ENCODE measurements at regions not wholly inside any gene's neighbourhood (a gene's known extent, or its start where the extent isn't known, plus 50 kb on each side); places are given as distances from the start of the nearest gene placed in this dataset.

DNA sequence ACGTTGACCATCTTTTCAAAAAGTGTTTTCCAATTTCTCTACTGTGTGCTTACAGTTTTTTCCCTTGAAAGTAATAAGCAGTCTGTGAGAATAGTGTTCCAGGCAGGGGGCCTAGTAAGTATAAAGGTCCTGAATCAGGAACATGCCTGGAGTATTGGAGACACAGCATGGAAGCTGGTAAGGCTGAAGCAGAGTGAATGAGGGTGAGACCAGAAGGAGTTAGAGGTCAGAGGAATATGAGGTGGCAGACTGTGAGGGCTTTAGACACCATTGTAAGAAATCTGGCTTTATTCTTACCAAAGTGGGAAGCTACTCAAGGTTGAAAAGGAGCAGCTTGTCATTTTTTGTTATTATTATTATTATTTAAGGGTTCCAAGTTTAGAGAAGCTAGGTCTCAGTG, 107.4 kb downstream of the CT47B1 start:
- FAIRE-seq: peak; percentile 35
- no peaks in the 10 kb centered on the region for H3K9me1 ChIP-seq (replicated peaks; ENCODE audit: control insufficient read depth, extremely low read depth, insufficient read depth, low read length)
- CTCF ChIA-PET: interaction anchor here (1.1 kb wide), 1 partner anchor 272 kb away, joined by 3 read pairs; no protein-coding TSS in a partner anchor

GRCh38 chrX:120763269-120763668, 112.4 kb downstream of the CT47B1 start:
- BruUV-seq (replicated peaks): no TSS peak
- peaks cover 4% of the 10 kb centered on the region for H3K4me1 ChIP-seq (ENCODE audit: control insufficient read depth, extremely low read depth, insufficient read depth, low read length)
- no peaks in the 10 kb centered on the region for H3K36me3 ChIP-seq (ENCODE audit: control insufficient read depth in 2 of 2, extremely low read depth in 1 of 2, insufficient read depth in 2 of 2, low read length in 2 of 2)
- intact Hi-C loops (cut with micrococcal nuclease) (no loop called here), dilution Hi-C loops (cut with MboI; ENCODE audit: extremely low pct_ligation_motif_present, low sequenced_read_pairs) (no loop called here)
- no peaks in the 10 kb centered on the region for H4K20me1 ChIP-seq (replicated peaks; ENCODE audit: control insufficient read depth, extremely low read depth, insufficient read depth, low read length)
- TF ChIP-seq FOS (IDR thresholded peaks at IDR 0.05; ENCODE audit: borderline replicate concordance, insufficient read depth, low read length): no peak
- TF ChIP-seq POLR2A (IDR thresholded peaks at IDR 0.05; ENCODE audit: low read depth, low read length): no peak
- no peak for TF ChIP-seq POLR2AphosphoS5 (IDR thresholded peaks at IDR 0.05; ENCODE audit: insufficient read depth, low read depth, low read length)
- no peak for TF ChIP-seq GATA2 (IDR thresholded peaks at IDR 0.05; ENCODE audit: insufficient read depth, insufficient read length, low read depth, low read length)
- TF ChIP-seq EZH2 (IDR thresholded peaks at IDR 0.05; ENCODE audit: borderline replicate concordance, low read depth, low read length, severe bottlenecking): no peak
- TF ChIP-seq JUN (IDR thresholded peaks at IDR 0.05; ENCODE audit: borderline replicate concordance, insufficient read depth, insufficient read length, low read depth): no peak
- no peak for TF ChIP-seq MAX (IDR thresholded peaks at IDR 0.05; ENCODE audit: insufficient read depth, insufficient read length)
- TF ChIP-seq MYC (IDR thresholded peaks at IDR 0.05; ENCODE audit: low read depth, low read length): no peak
- TF ChIP-seq, protein P1, sequence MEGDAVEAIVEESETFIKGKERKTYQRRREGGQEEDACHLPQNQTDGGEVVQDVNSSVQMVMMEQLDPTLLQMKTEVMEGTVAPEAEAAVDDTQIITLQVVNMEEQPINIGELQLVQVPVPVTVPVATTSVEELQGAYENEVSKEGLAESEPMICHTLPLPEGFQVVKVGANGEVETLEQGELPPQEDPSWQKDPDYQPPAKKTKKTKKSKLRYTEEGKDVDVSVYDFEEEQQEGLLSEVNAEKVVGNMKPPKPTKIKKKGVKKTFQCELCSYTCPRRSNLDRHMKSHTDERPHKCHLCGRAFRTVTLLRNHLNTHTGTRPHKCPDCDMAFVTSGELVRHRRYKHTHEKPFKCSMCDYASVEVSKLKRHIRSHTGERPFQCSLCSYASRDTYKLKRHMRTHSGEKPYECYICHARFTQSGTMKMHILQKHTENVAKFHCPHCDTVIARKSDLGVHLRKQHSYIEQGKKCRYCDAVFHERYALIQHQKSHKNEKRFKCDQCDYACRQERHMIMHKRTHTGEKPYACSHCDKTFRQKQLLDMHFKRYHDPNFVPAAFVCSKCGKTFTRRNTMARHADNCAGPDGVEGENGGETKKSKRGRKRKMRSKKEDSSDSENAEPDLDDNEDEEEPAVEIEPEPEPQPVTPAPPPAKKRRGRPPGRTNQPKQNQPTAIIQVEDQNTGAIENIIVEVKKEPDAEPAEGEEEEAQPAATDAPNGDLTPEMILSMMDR (IDR thresholded peaks at IDR 0.05; ENCODE audit: extremely low read depth in 1 of 2, insufficient read depth in 1 of 2, low read depth in 1 of 2, low read length in 2 of 2): no peak
- no peaks in the 10 kb centered on the region for H3K9me3 ChIP-seq (replicated peaks; ENCODE audit: control insufficient read depth, insufficient read depth, low read length)
- H3K9ac ChIP-seq (replicated peaks; ENCODE audit: extremely low read depth, insufficient read depth, low read length): no peak overlapping the region
- H3K9me1 ChIP-seq (replicated peaks; ENCODE audit: control insufficient read depth, extremely low read depth, insufficient read depth, low read length): no peaks in the 10 kb centered on the region
- no peak overlapping the region for H3K4me3 ChIP-seq (replicated peaks in 1 of 3; ENCODE audit: insufficient read depth in 1 of 3, low read depth in 1 of 3, low read length in 3 of 3)
- H3K27ac ChIP-seq (ENCODE audit: insufficient read depth, low read depth, low read length): no peak overlapping the region
- no peak overlapping the region for H2AFZ ChIP-seq (ENCODE audit: low read depth, low read length)
- H3K79me2 ChIP-seq (ENCODE audit: control insufficient read depth, insufficient read depth, low read length): no peaks in the 10 kb centered on the region
- CTCF ChIA-PET: interaction anchor here (1.2 kb wide), 1 partner anchor 15 kb away, joined by 3 read pairs; no protein-coding TSS in a partner anchor
- H3K27me3 ChIP-seq (ENCODE audit: control insufficient read depth in 2 of 2, insufficient read depth in 2 of 2, low read length in 2 of 2): no peaks in the 10 kb centered on the region
- no peak for FAIRE-seq
- no peak for DNase-seq (ENCODE audit: low read depth, low spot score)
- POLR2A ChIA-PET: no interaction called here
- H3K4me2 ChIP-seq (ENCODE audit: insufficient read depth, low read length): no peak overlapping the region

More for the DNA sequence above, 107.4 kb downstream of the CT47B1 start:
- H3K27ac ChIP-seq (ENCODE audit: insufficient read depth, low read depth, low read length): peak overlapping the region; percentile 96
- no peak overlapping the region for H3K4me3 ChIP-seq (replicated peaks in 1 of 3; ENCODE audit: insufficient read depth in 1 of 3, low read depth in 1 of 3, low read length in 3 of 3)
- no peak overlapping the region for H2AFZ ChIP-seq (ENCODE audit: low read depth, low read length)
- dilution Hi-C loops (cut with MboI; ENCODE audit: extremely low pct_ligation_motif_present, low sequenced_read_pairs) (no loop called here), intact Hi-C loops (cut with micrococcal nuclease) (loop anchor here (1.0 to 2.0 kb wide), 4 partner anchors 19 to 103 kb away; no protein-coding TSS in a partner anchor)
- no peaks in the 10 kb centered on the region for H4K20me1 ChIP-seq (replicated peaks; ENCODE audit: control insufficient read depth, extremely low read depth, insufficient read depth, low read length)
- no peaks in the 10 kb centered on the region for H3K36me3 ChIP-seq (ENCODE audit: control insufficient read depth in 2 of 2, extremely low read depth in 1 of 2, insufficient read depth in 2 of 2, low read length in 2 of 2)
- POLR2A ChIA-PET: interaction anchor here (1.6 kb wide), 1 partner anchor 95 kb away, joined by 4 read pairs; no protein-coding TSS in a partner anchor
- no peaks in the 10 kb centered on the region for H3K79me2 ChIP-seq (ENCODE audit: control insufficient read depth, insufficient read depth, low read length)
- peak overlapping the region; percentile 67 for H3K4me2 ChIP-seq (ENCODE audit: insufficient read depth, low read length)
- no peaks in the 10 kb centered on the region for H3K27me3 ChIP-seq (ENCODE audit: control insufficient read depth in 2 of 2, insufficient read depth in 2 of 2, low read length in 2 of 2)
- TF ChIP-seq FOS (IDR thresholded peaks at IDR 0.05; ENCODE audit: borderline replicate concordance, insufficient read depth, low read length) (no peak), POLR2AphosphoS5 (IDR thresholded peaks at IDR 0.05; ENCODE audit: insufficient read depth, low read depth, low read length) (no peak), GATA2 (IDR thresholded peaks at IDR 0.05; ENCODE audit: insufficient read depth, insufficient read length, low read depth, low read length) (no peak), JUN (IDR thresholded peaks at IDR 0.05; ENCODE audit: borderline replicate concordance, insufficient read depth, insufficient read length, low read depth) (no peak), MAX (IDR thresholded peaks at IDR 0.05; ENCODE audit: insufficient read depth, insufficient read length) (no peak)
- H3K9ac ChIP-seq (replicated peaks; ENCODE audit: extremely low read depth, insufficient read depth, low read length): peak overlapping the region; percentile 48
- no peaks in the 10 kb centered on the region for H3K9me3 ChIP-seq (replicated peaks; ENCODE audit: control insufficient read depth, insufficient read depth, low read length)
- peaks cover 24% of the 10 kb centered on the region for H3K4me1 ChIP-seq (ENCODE audit: control insufficient read depth, extremely low read depth, insufficient read depth, low read length)
- DNase-seq (ENCODE audit: low read depth, low spot score): no peak
- BruUV-seq (replicated peaks): TSS peak; percentile 88
